CD14-positive monocyte (primary cell): ENCODE measurements at regions not wholly inside any gene's neighbourhood (a gene's known extent, or its start where the extent isn't known, plus 50 kb on each side); places are given as distances from the start of the nearest gene placed in this dataset.

Source experiments
- DNase-seq, 3 donors: peaks; one replicate each; pipeline ENCODE4 v3.0.0-alpha.2; 2011 to 2022
- H2AFZ ChIP-seq: 2 replicates; pipeline ENCODE4 v1.6.0; 2012; ENCODE audit warnings: mild to moderate bottlenecking, low read depth, low read length, inconsistent platforms; ENCODE audit not compliant: insufficient read depth, poor library complexity, severe bottlenecking
- H3K27ac ChIP-seq, 2 donors: 1 replicate in 1 of 2; 2 replicates in 1 of 2; pipeline ENCODE4 v1.5.1; 2012 to 2013; ENCODE audit warnings: low read length in 2 of 2, control low read depth in 1 of 2, inconsistent platforms in 1 of 2, low read depth in 1 of 2, mild to moderate bottlenecking in 1 of 2
- H3K27me3 ChIP-seq, 2 donors: one replicate each; pipeline versions ENCODE4 v1.6.0 to v1.6.1; 2011 to 2013; ENCODE audit warnings: low read length in 2 of 2; ENCODE audit not compliant: control insufficient read depth in 2 of 2, insufficient read depth in 2 of 2
- H3K36me3 ChIP-seq, 2 donors: replicated peaks in 1 of 2; 1 replicate in 1 of 2; 2 replicates in 1 of 2; pipeline versions ENCODE4 v1.5.1 to v1.6.1; 2012 to 2013; ENCODE audit warnings: low read length in 2 of 2, control low read depth in 1 of 2, inconsistent platforms in 1 of 2, mild to moderate bottlenecking in 1 of 2; ENCODE audit not compliant: insufficient read depth in 2 of 2, control insufficient read depth in 1 of 2
- H3K4me1 ChIP-seq, 2 donors: 1 replicate in 1 of 2; 2 replicates in 1 of 2; pipeline versions ENCODE4 v1.5.1 to v1.6.1; 2012 to 2013; ENCODE audit warnings: low read length in 2 of 2, control low read depth in 1 of 2, inconsistent platforms in 1 of 2, mild to moderate bottlenecking in 1 of 2, moderate library complexity in 1 of 2; ENCODE audit not compliant: insufficient read depth in 2 of 2, control insufficient read depth in 1 of 2
- H3K4me2 ChIP-seq: replicated peaks from 2 replicates; pipeline ENCODE3; 2012; ENCODE audit warnings: low read length, moderate library complexity, mild to moderate bottlenecking; ENCODE audit not compliant: poor library complexity, severe bottlenecking; ENCODE audit errors: extremely low read depth
- H3K4me3 ChIP-seq, 3 experiments: fragments of 200-600 bp in 1 of 3; sonication (generic) in 1 of 3; replicated peaks in 1 of 3; 1 replicate in 2 of 3; 2 replicates in 1 of 3; pipeline ENCODE4 v1.5.1; 2011 to 2013; ENCODE audit warnings: low read length in 3 of 3, mild to moderate bottlenecking in 3 of 3, control low read depth in 2 of 3, low read depth in 2 of 3, inconsistent platforms in 1 of 3, moderate library complexity in 1 of 3
- H3K79me2 ChIP-seq: 2 replicates; pipeline ENCODE4 v1.6.0; 2012; ENCODE audit warnings: mild to moderate bottlenecking, control low read depth, inconsistent platforms, low read length, moderate library complexity; ENCODE audit not compliant: insufficient read depth
- H3K9ac ChIP-seq: 2 replicates; pipeline ENCODE4 v1.6.0; 2017; ENCODE audit warnings: low read length, mild to moderate bottlenecking; ENCODE audit not compliant: insufficient read depth, poor library complexity, severe bottlenecking
- H3K9me3 ChIP-seq, 2 donors: replicated peaks in 1 of 2; 1 replicate in 1 of 2; 2 replicates in 1 of 2; pipeline versions ENCODE4 v1.5.1 to v1.6.1; 2012 to 2013; ENCODE audit warnings: low read length in 2 of 2, control low read depth in 1 of 2; ENCODE audit not compliant: control insufficient read depth in 1 of 2, insufficient read depth in 1 of 2
- H4K20me1 ChIP-seq: 2 replicates; pipeline ENCODE4 v1.6.0; 2012; ENCODE audit warnings: mild to moderate bottlenecking, low read length, control low read depth, moderate library complexity; ENCODE audit not compliant: insufficient read depth
- H3K27ac Mint-ChIP-seq, 7 donors: one replicate each; pipeline ENCODE4 v1.8.0; 2020; ENCODE audit warnings: mild to moderate bottlenecking in 7 of 7, mixed read lengths in 7 of 7, moderate library complexity in 6 of 7, inconsistent platforms in 2 of 7
- H3K27me3 Mint-ChIP-seq, 3 donors: one replicate each; pipeline ENCODE4 v1.8.0; 2021 to 2022; ENCODE audit warnings: low read depth in 3 of 3, mild to moderate bottlenecking in 3 of 3, mixed read lengths in 3 of 3, moderate library complexity in 3 of 3, inconsistent platforms in 1 of 3
- H3K36me3 Mint-ChIP-seq, 2 donors: one replicate each; pipeline ENCODE4 v1.8.0; 2020; ENCODE audit warnings: mixed read lengths in 2 of 2, inconsistent platforms in 1 of 2, mild to moderate bottlenecking in 1 of 2
- H3K4me1 Mint-ChIP-seq: one replicate; pipeline ENCODE4 v1.8.0; 2020; ENCODE audit warnings: mild to moderate bottlenecking, mixed read lengths
- H3K4me3 Mint-ChIP-seq, 2 donors: one replicate each; pipeline ENCODE4 v1.8.0; 2020; ENCODE audit warnings: mild to moderate bottlenecking in 2 of 2, mixed read lengths in 2 of 2, moderate library complexity in 1 of 2
- H3K9me3 Mint-ChIP-seq, 7 donors: one replicate each; pipeline ENCODE4 v1.8.0; 2020 to 2022; ENCODE audit warnings: mixed read lengths in 7 of 7, mild to moderate bottlenecking in 6 of 7, moderate library complexity in 6 of 7, inconsistent platforms in 2 of 7
- CTCF ChIP-seq: fragments of 200-600 bp; IDR thresholded peaks from one replicate; pipeline ENCODE4 v1.8.0; 2022; ENCODE audit warnings: antibody characterized with exemption, mild to moderate bottlenecking
- WGBS: methylation state at CpG from one replicate; pipeline ENCODE4 v1.1.5; 2013; ENCODE audit warnings: missing lambda C conversion rate; ENCODE audit not compliant: insufficient coverage; 5-methylcytosine and 5-hydroxymethylcytosine counted together
- intact Hi-C, 2 donors: fragments of 100-400 bp; cut with micrococcal nuclease; formaldehyde crosslinking; loops; one replicate each; pipeline versions ENCODE4 v1.15.0 to v1.15.1; 2023

- H3K27ac ChIP-seq: no peak overlapping the region
- no peaks in the 10 kb centered on the region for H3K79me2 ChIP-seq
- Mint-ChIP-seq H3K4me3 (no peak overlapping the region), H3K36me3 (no peaks in the 10 kb centered on the region), H3K27me3 (peaks cover 1 to 3% (median 1%) of the 10 kb centered on the region in 3 donors), H3K9me3 (peaks cover 0 to 9% (median 5%) of the 10 kb centered on the region in 7 donors), H3K4me1 (no peaks in the 10 kb centered on the region), H3K27ac (no peak overlapping the region)
- no peaks in the 10 kb centered on the region for H4K20me1 ChIP-seq
- H3K4me3 ChIP-seq: no peak overlapping the region
- H3K4me2 ChIP-seq: no peak overlapping the region
- no peaks in the 10 kb centered on the region for H3K36me3 ChIP-seq
- H3K9ac ChIP-seq: no peak overlapping the region
- WGBS: no CpG with 5 or more reads among the region's 1 CpG
- intact Hi-C loops: no loop called here
- H2AFZ ChIP-seq: no peak overlapping the region
- H3K27me3 ChIP-seq: no peaks in the 10 kb centered on the region
- no peak for TF ChIP-seq CTCF
- DNase-seq: no peak
- no peaks in the 10 kb centered on the region for H3K4me1 ChIP-seq
- peaks cover 0 to 4% of the 10 kb centered on the region in 2 donors for H3K9me3 ChIP-seq
Observed at GRCh38 chr2:12897181-12897580, 180.4 kb downstream of the TRIB2 start.

GRCh38 chr2:12903272-12903671 is 186.5 kb downstream of the TRIB2 start:
- no peak for TF ChIP-seq CTCF
- no peak overlapping the region for H3K27ac Mint-ChIP-seq
- Histone ChIP-seq H3K9me3 (no peaks in the 10 kb centered on the region), H2AFZ (no peak overlapping the region), H3K4me1 (no peaks in the 10 kb centered on the region), H3K9ac (no peak overlapping the region), H3K27ac (no peak overlapping the region), H3K27me3 (no peaks in the 10 kb centered on the region), H3K4me3 (no peak overlapping the region), H3K79me2 (no peaks in the 10 kb centered on the region), H3K36me3 (no peaks in the 10 kb centered on the region), H4K20me1 (no peaks in the 10 kb centered on the region), H3K4me2 (no peak overlapping the region)
- H3K4me3 Mint-ChIP-seq: no peak overlapping the region
- no peaks in the 10 kb centered on the region for H3K4me1 Mint-ChIP-seq
- no CpG with 5 or more reads among the region's 2 CpGs for WGBS
- H3K9me3 Mint-ChIP-seq: peaks cover 0 to 2% (median 0%) of the 10 kb centered on the region in 7 donors
- no peak for DNase-seq
- H3K36me3 Mint-ChIP-seq: no peaks in the 10 kb centered on the region
- peaks cover 0 to 5% (median 0%) of the 10 kb centered on the region in 3 donors for H3K27me3 Mint-ChIP-seq
- intact Hi-C loops: no loop called here
